BLaER1 (cell line): ENCODE measurements at regions not wholly inside any gene's neighbourhood (a gene's known extent, or its start where the extent isn't known, plus 50 kb on each side); places are given as distances from the start of the nearest gene placed in this dataset.
"Not testable (repeated sequence)": the region's sequence is repeated elsewhere in the genome, so short reads cannot be mapped to it uniquely, and the experiment has no call there.

Source experiments
- H3K27ac ChIP-seq: shearing (Covaris generic); formaldehyde crosslinking; 2 replicates; pipeline ENCODE4 v1.8.1; 2022
- H3K27me3 ChIP-seq: shearing (Covaris generic); formaldehyde crosslinking; 2 replicates; pipeline ENCODE4 v1.8.1; 2022
- H3K36me3 ChIP-seq: shearing (Covaris generic); formaldehyde crosslinking; 2 replicates; pipeline ENCODE4 v1.8.1; 2022
- H3K4me1 ChIP-seq: shearing (Covaris generic); formaldehyde crosslinking; 2 replicates; pipeline ENCODE4 v1.8.1; 2022
- H3K4me2 ChIP-seq: shearing (Covaris generic); formaldehyde crosslinking; 2 replicates; pipeline ENCODE4 v1.8.1; 2022
- H3K4me3 ChIP-seq: shearing (Covaris generic); formaldehyde crosslinking; 2 replicates; pipeline ENCODE4 v1.8.1; 2022
- H3K9ac ChIP-seq: shearing (Covaris generic); formaldehyde crosslinking; 2 replicates; pipeline ENCODE4 v1.8.1; 2022
- H3K9me3 ChIP-seq: shearing (Covaris generic); formaldehyde crosslinking; 2 replicates; pipeline ENCODE4 v1.8.1; 2022
- H4K20me1 ChIP-seq: shearing (Covaris generic); formaldehyde crosslinking; 2 replicates; pipeline ENCODE4 v1.8.1; 2022
- Cebpa-rat ChIP-seq: shearing (Covaris generic); IDR thresholded peaks from 2 replicates; pipeline ENCODE4 v1.8.1; 2022

DNA sequence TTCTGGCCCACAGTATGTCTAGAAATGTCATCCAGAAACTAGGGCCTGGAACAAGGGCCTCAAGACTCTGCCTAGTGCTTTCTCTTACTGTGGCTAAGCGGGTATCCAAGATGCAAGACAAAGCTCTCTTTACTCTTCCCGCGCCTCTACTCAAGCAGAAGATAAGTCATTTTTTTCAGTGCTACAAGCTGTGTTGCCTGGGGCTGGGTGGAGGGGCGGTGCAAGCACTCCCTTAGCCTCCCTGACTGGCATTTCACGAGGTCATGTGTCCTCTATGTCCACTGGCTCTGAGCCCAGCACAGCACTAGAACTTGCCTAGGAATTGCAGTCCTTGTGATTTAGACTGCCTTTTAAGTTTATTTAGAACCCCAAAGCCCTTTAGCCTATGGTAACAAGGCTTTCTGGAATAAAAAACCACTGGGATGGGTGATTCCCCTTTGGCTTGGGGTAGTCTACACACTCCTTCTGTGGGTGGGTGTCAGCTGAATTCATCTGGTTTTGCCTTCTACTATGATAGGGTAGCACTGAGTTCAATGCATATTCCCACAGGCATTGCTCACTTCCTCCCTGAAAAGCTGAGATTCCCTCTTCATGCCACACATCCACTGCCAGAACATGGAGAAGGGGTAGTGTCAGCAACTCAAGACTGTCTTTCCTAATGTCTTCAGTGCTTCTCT lies 371.8 kb upstream of the KCND2 start:
- no peaks in the 10 kb centered on the region for H3K4me1 ChIP-seq
- H3K9me3 ChIP-seq = no peaks in the 10 kb centered on the region
- no peaks in the 10 kb centered on the region for H4K20me1 ChIP-seq
- TF ChIP-seq Cebpa-rat = no peak
- no peak overlapping the region for H3K27ac ChIP-seq
- no peaks in the 10 kb centered on the region for H3K27me3 ChIP-seq
- H3K36me3 ChIP-seq = no peaks in the 10 kb centered on the region
- H3K4me3 ChIP-seq = no peak overlapping the region
- H3K9ac ChIP-seq = no peak overlapping the region
- H3K4me2 ChIP-seq = no peak overlapping the region

GRCh38 chr7:119903085-119903484 lies 369.9 kb upstream of the KCND2 start:
- no peak overlapping the region for H3K4me2 ChIP-seq
- no peak for TF ChIP-seq Cebpa-rat
- H3K36me3 ChIP-seq = no peaks in the 10 kb centered on the region
- no peak overlapping the region for H3K27ac ChIP-seq
- no peak overlapping the region for H3K9ac ChIP-seq
- H3K4me1 ChIP-seq = no peaks in the 10 kb centered on the region
- H3K9me3 ChIP-seq = no peaks in the 10 kb centered on the region
- no peaks in the 10 kb centered on the region for H3K27me3 ChIP-seq
- no peak overlapping the region for H3K4me3 ChIP-seq
- no peaks in the 10 kb centered on the region for H4K20me1 ChIP-seq

- Histone ChIP-seq H4K20me1 (no peaks in the 10 kb centered on the region), H3K27me3 (no peaks in the 10 kb centered on the region), H3K4me2 (no peak overlapping the region), H3K9ac (no peak overlapping the region), H3K27ac (no peak overlapping the region), H3K36me3 (no peaks in the 10 kb centered on the region), H3K4me3 (no peak overlapping the region), H3K4me1 (no peaks in the 10 kb centered on the region), H3K9me3 (no peaks in the 10 kb centered on the region)
- TF ChIP-seq Cebpa-rat = no peak
These were observed 367.5 kb upstream of the KCND2 start for GRCh38 chr7:119905495-119905894.

GRCh38 chr7:119908948-119909347 lies 364.0 kb upstream of the KCND2 start:
- no peak overlapping the region for H3K27ac ChIP-seq
- no peaks in the 10 kb centered on the region for H4K20me1 ChIP-seq
- H3K36me3 ChIP-seq = no peaks in the 10 kb centered on the region
- no peaks in the 10 kb centered on the region for H3K4me1 ChIP-seq
- H3K27me3 ChIP-seq = no peaks in the 10 kb centered on the region
- no peak overlapping the region for H3K4me3 ChIP-seq
- H3K9me3 ChIP-seq = no peaks in the 10 kb centered on the region
- no peak for TF ChIP-seq Cebpa-rat
- H3K9ac ChIP-seq = no peak overlapping the region
- H3K4me2 ChIP-seq = no peak overlapping the region

DNA sequence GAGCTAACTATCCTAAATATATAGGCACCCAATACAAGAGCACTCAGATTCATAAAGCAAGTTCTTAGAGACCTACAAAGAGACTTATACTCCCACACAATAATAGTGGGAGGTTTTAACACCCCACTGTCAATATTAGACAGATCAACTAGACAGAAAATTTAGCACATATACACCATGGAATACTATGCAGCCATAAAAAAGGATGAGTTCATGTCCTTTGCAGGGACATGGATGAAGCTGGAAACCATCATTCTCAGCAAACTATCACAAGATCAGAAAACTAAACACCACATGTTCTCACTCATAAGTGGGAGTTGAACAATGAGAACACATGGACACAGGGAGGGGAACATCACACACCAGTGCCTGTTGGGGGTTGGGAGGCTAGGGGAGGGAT lies 358.9 kb upstream of the KCND2 start:
- not testable (repeated sequence) for H3K27ac ChIP-seq, H3K4me2 ChIP-seq, H4K20me1 ChIP-seq, H3K9me3 ChIP-seq, H3K4me1 ChIP-seq, H3K4me3 ChIP-seq, H3K27me3 ChIP-seq, H3K36me3 ChIP-seq, H3K9ac ChIP-seq

DNA sequence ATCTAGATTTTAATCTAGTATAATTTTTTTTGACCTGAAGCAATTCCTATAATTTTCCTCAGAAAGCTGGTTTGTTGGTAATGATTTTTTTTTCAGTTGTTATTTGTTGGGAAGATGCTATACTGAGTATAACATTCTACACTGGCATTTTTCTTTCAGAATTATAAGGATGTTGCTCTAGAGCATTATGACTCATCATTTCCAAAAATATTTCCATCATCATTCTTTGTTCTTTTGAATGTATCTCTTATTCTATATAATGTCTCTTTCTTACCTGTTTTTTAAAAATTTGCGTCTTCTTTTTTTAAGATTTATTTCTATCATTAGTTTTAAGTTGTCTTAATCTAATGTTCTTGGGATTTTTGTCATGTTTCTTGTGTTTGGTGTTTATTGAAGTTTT lies 356.5 kb upstream of the KCND2 start:
- Histone ChIP-seq H3K27ac (no peak overlapping the region), H3K4me1 (no peaks in the 10 kb centered on the region), H3K4me3 (no peak overlapping the region), H3K27me3 (no peaks in the 10 kb centered on the region), H3K36me3 (no peaks in the 10 kb centered on the region), H3K4me2 (no peak overlapping the region), H4K20me1 (no peaks in the 10 kb centered on the region), H3K9me3 (no peaks in the 10 kb centered on the region), H3K9ac (no peak overlapping the region)
- no peak for TF ChIP-seq Cebpa-rat

- no peak for TF ChIP-seq Cebpa-rat
- no peaks in the 10 kb centered on the region for H4K20me1 ChIP-seq
- no peak overlapping the region for H3K27ac ChIP-seq
- H3K27me3 ChIP-seq = no peaks in the 10 kb centered on the region
- H3K36me3 ChIP-seq = no peaks in the 10 kb centered on the region
- H3K9ac ChIP-seq = no peak overlapping the region
- no peak overlapping the region for H3K4me3 ChIP-seq
- no peak overlapping the region for H3K4me2 ChIP-seq
- no peaks in the 10 kb centered on the region for H3K4me1 ChIP-seq
- no peaks in the 10 kb centered on the region for H3K9me3 ChIP-seq
These were observed 354.8 kb upstream of the KCND2 start for GRCh38 chr7:119918185-119918584.

- Histone ChIP-seq H3K4me1 (no peaks in the 10 kb centered on the region), H3K36me3 (no peaks in the 10 kb centered on the region), H3K27ac (no peak overlapping the region), H3K4me2 (no peak overlapping the region), H4K20me1 (no peaks in the 10 kb centered on the region), H3K9ac (no peak overlapping the region), H3K4me3 (no peak overlapping the region), H3K9me3 (no peaks in the 10 kb centered on the region), H3K27me3 (no peaks in the 10 kb centered on the region)
- no peak for TF ChIP-seq Cebpa-rat
These were observed 353.0 kb upstream of the KCND2 start for GRCh38 chr7:119919986-119920385.

GRCh38 chr7:119925581-119926289 lies 347.2 kb upstream of the KCND2 start:
- Histone ChIP-seq H3K27ac (no peak overlapping the region), H3K4me3 (no peak overlapping the region), H3K9ac (no peak overlapping the region), H3K27me3 (no peaks in the 10 kb centered on the region), H3K4me1 (no peaks in the 10 kb centered on the region), H3K9me3 (no peaks in the 10 kb centered on the region), H3K36me3 (no peaks in the 10 kb centered on the region), H3K4me2 (no peak overlapping the region), H4K20me1 (no peaks in the 10 kb centered on the region)
- TF ChIP-seq Cebpa-rat = no peak

- no peak for TF ChIP-seq Cebpa-rat
These were observed 343.1 kb upstream of the KCND2 start for GRCh38 chr7:119929891-119930290.

More at GRCh38 chr7:119929891-119930290, 343.1 kb upstream of the KCND2 start:
- no peak overlapping the region for H3K4me2 ChIP-seq
- no peaks in the 10 kb centered on the region for H3K4me1 ChIP-seq
- no peaks in the 10 kb centered on the region for H3K9me3 ChIP-seq
- no peak overlapping the region for H3K9ac ChIP-seq
- H3K27ac ChIP-seq = no peak overlapping the region
- H3K36me3 ChIP-seq = no peaks in the 10 kb centered on the region
- H3K27me3 ChIP-seq = no peaks in the 10 kb centered on the region
- H3K4me3 ChIP-seq = no peak overlapping the region
- no peaks in the 10 kb centered on the region for H4K20me1 ChIP-seq
